Dermis microvascular lymphatic vessel endothelial cell (primary cell): ENCODE measurements at regions not wholly inside any gene's neighbourhood (a gene's known extent, or its start where the extent isn't known, plus 50 kb on each side); places are given as distances from the start of the nearest gene placed in this dataset.

Source experiments
- DNase-seq, 2 donors: peaks; one replicate each; pipeline versions ENCODE4 v3.0.0 to v3.0.0-alpha.2; 2010; ENCODE audit warnings: low read depth in 2 of 2

GRCh38 chr2:30339071-30339470, 107.7 kb downstream of the LBH start:
- DNase-seq, result no peak

GRCh38 chr2:30341500-30342267, 105.4 kb upstream of the LCLAT1 start:
- DNase-seq, result no peak

DNA sequence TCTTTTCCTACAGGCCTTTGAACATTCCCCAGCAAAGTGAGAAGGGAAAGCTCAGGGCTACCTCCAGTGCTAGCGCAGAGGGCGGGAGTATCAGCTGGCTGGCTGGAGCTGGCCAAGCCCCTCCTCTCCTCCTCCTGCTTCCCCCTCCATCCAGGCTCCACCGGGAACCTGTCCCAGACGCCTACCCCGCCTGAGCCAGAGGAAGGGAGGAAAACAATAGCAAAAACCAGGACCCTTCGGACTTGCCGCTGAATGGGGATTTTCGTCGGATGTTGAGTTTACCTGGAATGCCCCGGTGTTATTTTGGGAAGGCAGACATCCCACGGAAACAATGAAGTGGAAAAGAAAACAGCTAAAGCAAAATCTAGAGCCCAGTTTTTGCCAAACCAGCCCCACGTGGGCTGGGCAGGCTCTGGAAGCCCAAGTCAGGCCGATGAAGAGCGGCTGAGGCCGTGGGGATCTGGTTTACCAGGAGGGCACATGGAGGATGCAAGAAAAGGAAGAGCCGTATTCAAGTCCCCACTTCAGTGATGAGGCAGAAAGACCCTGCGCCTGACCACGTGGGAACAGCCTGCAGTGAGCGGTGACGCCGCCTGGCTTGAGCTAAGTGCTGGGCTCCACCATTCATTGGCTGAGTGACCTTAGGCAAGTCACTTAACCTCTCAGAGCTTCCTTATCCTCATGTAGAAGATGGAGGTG, 100.4 kb upstream of the LCLAT1 start:
- DNase-seq, result peak; percentile 89 to 96

DNA sequence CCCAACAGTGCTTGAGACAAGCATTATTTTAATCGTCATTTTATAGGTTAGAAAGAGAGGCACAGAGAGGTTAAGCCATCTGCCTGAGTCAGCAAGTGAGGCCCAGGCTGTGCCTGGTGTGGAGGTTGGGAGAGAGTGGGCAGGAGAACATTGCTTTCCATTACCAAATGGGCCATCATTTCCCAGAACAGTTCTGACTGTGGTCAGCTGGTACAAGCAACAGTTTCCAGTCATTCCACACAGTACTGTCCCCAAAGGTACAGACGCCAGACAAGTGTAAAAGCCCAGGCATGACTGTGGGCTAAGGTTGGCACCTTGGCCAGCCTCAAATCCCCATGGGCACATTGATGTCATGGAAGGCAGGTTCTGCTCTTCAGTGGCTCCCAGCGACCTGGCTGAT, 98.2 kb upstream of the LCLAT1 start:
- DNase-seq, result no peak

GRCh38 chr2:30349691-30350090, 97.4 kb upstream of the LCLAT1 start:
- DNase-seq, result no peak

GRCh38 chr2:30351116-30351515, 95.9 kb upstream of the LCLAT1 start:
- DNase-seq, result peak; percentile 75 to 77

- DNase-seq, result peak in 1 of 2 donors; percentile 27
Observed at GRCh38 chr2:30351949-30352348, 95.1 kb upstream of the LCLAT1 start.

GRCh38 chr2:30354150-30354549, 92.9 kb upstream of the LCLAT1 start:
- no peak for DNase-seq

DNA sequence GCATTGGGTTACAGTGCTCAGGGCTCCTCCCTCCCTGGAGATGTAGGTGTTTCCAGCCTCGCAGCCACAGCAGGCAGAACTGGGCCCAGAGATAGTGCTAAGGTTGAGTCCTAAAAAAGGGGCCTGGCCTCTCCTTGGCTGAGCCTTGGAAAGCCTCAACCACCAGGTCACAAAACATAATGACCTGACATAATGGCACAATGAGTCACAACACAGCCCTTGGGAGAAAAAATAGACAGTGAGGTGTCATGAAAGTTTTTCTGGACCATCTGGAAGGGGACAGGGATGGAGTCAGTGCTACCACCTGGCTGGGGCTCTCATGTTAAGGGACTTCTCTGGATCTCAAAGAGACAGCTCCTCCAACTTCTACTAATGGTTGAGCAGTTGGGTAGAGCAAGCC, 92.4 kb upstream of the LCLAT1 start:
- DNase-seq, result no peak

GRCh38 chr2:30355306-30355705, 91.7 kb upstream of the LCLAT1 start:
- DNase-seq, result no peak

DNA sequence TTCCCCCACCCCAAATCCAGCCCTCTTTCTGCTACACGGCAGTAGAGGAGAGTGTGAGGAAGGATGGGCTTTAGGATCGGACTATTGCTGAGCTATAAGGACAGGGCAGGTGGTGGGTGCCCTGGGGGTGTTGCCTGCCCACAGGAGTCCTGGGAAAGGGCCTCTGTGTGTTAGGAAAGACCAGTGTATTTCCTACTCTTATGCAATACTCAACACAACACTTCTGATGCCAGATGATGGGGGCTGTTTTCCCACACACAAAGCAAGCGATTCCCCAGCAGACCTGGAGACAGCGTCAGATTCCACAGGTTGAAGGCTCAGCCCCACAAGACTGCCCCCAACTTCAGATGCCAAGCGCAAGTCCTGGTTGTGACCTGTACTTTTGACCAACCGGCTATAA, 91.0 kb upstream of the LCLAT1 start:
- DNase-seq, result peak in 1 of 2 donors; percentile 21

- DNase-seq, result no peak
Observed at GRCh38 chr2:30356776-30357175, 90.3 kb upstream of the LCLAT1 start.

DNA sequence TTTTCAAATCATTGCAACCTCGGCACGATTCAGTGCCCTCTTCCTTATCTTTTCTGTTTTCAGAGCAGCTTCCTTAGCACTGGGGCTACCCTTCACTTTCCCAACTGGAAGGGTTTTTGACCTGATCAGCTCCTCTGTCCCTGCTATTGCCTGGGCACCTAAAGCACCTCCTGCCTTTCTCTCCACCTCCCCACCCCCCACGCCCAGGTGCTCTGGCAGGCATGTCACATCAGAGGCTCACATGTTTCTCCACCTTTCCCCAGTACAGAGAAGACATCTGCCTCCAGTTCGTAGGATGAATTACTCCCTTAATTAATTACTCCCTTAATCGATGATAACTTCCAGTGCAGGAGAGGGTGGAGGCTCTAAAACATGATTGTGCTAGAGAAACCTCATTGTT, 88.7 kb upstream of the LCLAT1 start:
- DNase-seq, result no peak

- DNase-seq, result no peak
Observed at GRCh38 chr2:30358842-30359241, 88.2 kb upstream of the LCLAT1 start.

DNA sequence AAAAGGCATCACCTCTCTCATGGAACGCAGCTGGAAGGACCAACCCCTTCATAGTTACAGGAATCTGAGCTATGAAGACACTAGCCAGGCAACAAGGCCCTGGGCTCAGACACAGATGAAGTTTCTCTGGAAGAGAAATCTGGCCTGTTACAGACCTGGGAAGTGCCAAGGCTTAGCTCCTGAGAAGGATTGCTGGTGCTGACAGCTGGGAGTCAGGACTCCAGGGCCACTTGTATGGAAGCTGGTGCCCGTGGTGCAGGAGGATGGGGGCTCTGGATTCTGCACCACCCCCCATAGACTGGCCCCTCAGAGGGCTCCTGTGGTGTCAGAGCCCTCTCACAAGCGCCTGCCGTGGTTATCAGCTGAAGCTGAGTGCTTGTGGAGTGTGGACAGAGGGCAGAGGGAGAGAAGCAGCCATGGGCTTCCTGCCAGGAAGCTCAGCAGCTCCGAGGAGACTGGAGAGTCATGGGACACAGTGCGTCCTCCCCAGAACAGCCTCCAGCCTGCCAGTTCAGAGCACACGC, 87.3 kb upstream of the LCLAT1 start:
- peak in 1 of 2 donors; percentile 49 for DNase-seq

- DNase-seq, result peak in 1 of 2 donors; percentile 36
Observed at GRCh38 chr2:30361751-30362394, 85.2 kb upstream of the LCLAT1 start.

GRCh38 chr2:30362468-30363081, 84.5 kb upstream of the LCLAT1 start:
- DNase-seq, result no peak

- DNase-seq, result no peak
Observed at GRCh38 chr2:30363406-30363805, 83.6 kb upstream of the LCLAT1 start.

DNA sequence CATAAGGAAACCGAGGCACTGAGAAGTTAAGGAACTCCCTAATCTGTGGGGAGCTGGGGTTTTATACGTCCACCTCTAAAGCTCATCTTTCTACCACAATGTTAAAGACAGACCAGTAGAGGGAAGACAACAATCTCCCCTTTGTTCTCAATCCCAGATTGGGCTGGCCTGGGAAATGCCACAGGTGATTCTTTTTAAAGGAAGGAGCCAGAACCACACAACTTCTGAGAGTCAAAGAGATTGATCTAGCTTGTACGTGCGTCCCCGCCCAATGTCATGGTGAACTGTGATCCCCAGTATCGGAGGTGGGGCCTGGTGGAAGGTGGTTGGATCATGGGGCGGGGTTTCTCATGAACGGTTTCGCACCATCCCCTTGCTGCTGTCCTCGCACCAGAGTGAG, 81.8 kb upstream of the LCLAT1 start:
- no peak for DNase-seq

GRCh38 chr2:30366199-30366691, 80.8 kb upstream of the LCLAT1 start:
- peak in 1 of 2 donors; percentile 59 for DNase-seq

GRCh38 chr2:30367232-30368070, 79.6 kb upstream of the LCLAT1 start:
- no peak for DNase-seq
